PFSK-1 (cell line): ENCODE measurements at regions not wholly inside any gene's neighbourhood (a gene's known extent, or its start where the extent isn't known, plus 50 kb on each side); places are given as distances from the start of the nearest gene placed in this dataset.

Experiments
- POLR2AphosphoS5 ChIP-seq: IDR thresholded peaks from 2 replicates; pipeline ENCODE4 v1.6.1; 2012; ENCODE audit warnings: low read depth, mild to moderate bottlenecking, control low read depth, low read length, moderate library complexity
- REST ChIP-seq, 2 experiments: IDR thresholded peaks; 2 replicates each; pipeline versions ENCODE4 v1.6.1 to v1.8.0; 2011 to 2012; ENCODE audit warnings: low read depth in 2 of 2, low read length in 2 of 2, control low read depth in 1 of 2, inconsistent platforms in 1 of 2, mild to moderate bottlenecking in 1 of 2, moderate library complexity in 1 of 2; ENCODE audit not compliant: insufficient read depth in 1 of 2
- TAF1 ChIP-seq: IDR thresholded peaks from 2 replicates; pipeline ENCODE4 v1.6.1; 2012; ENCODE audit warnings: low read length, control low read depth, borderline replicate concordance; ENCODE audit not compliant: insufficient read depth

GRCh38 chr12:65532764-65533163, 254.3 kb downstream of the MSRB3 start:
- TF ChIP-seq REST (IDR thresholded peaks at IDR 0.05; ENCODE audit: insufficient read depth in 1 of 2, low read depth in 2 of 2, low read length in 2 of 2) = no peak
- peak; percentile 38; the same call in 1 of the 2 replicates for TF ChIP-seq POLR2AphosphoS5
- TF ChIP-seq TAF1 = no peak
